IMR-90 (cell line): ENCODE measurements at regions not wholly inside any gene's neighbourhood (a gene's known extent, or its start where the extent isn't known, plus 50 kb on each side); places are given as distances from the start of the nearest gene placed in this dataset.

Source experiments
- ATAC-seq: fragments of 200-7000 bp; cut with Tn5 transposase; 2 replicates; pipeline ENCODE4 v1.9.1; 2020; ENCODE audit warnings: low read depth, mild to moderate bottlenecking, moderate library complexity
- BruUV-seq: library from RNA; stranded (reverse); fragments of 400-500 nt; replicated peaks from 2 replicates; lab custom pipeline; 2021; lab: Mats Ljungman, UMichigan
- CTCF ChIA-PET: fragments of 300-600 bp; formaldehyde crosslinking; extraction: SDS; loops from one replicate; lab custom pipeline; 2021; ENCODE audit warnings: antibody characterized with exemption; lab: Yijun Ruan, JAX
- POLR2A ChIA-PET: fragments of 300-600 bp; sonication (Branson Sonifier 250); formaldehyde crosslinking; loops from one replicate; lab custom pipeline; 2022; ENCODE audit warnings: antibody characterized with exemption; ENCODE audit not compliant: unreplicated experiment; lab: Charles Lee
- DNase-seq: peaks from one replicate; pipeline ENCODE4 v3.0.0; 2013
- H2AFZ ChIP-seq: replicated peaks from 2 replicates; pipeline ENCODE3; 2013; ENCODE audit warnings: low read length, mild to moderate bottlenecking; ENCODE audit not compliant: poor library complexity
- H2AK5ac ChIP-seq: 2 replicates; pipeline ENCODE4 v1.6.1; 2013; ENCODE audit warnings: low read depth, low read length, inconsistent platforms
- H2AK9ac ChIP-seq: replicated peaks from 2 replicates; pipeline ENCODE3; 2013; ENCODE audit warnings: mild to moderate bottlenecking, low read depth, low read length, moderate library complexity; ENCODE audit not compliant: poor library complexity
- H2BK120ac ChIP-seq: 2 replicates; pipeline ENCODE4 v1.6.1; 2013; ENCODE audit warnings: low read depth, low read length, inconsistent platforms
- H2BK15ac ChIP-seq: 3 replicates; pipeline ENCODE4 v1.6.1; 2013; ENCODE audit warnings: low read depth, low read length, inconsistent platforms
- H2BK20ac ChIP-seq: 2 replicates; pipeline ENCODE4 v1.6.1; 2013; ENCODE audit warnings: low read depth, mild to moderate bottlenecking, inconsistent platforms, low read length, moderate library complexity
- H2BK5ac ChIP-seq: 2 replicates; pipeline ENCODE4 v1.6.1; 2013; ENCODE audit warnings: mild to moderate bottlenecking, low read depth, low read length, inconsistent platforms; ENCODE audit not compliant: poor library complexity, severe bottlenecking
- H3K14ac ChIP-seq: replicated peaks from 2 replicates; pipeline ENCODE4 v1.6.1; 2013; ENCODE audit warnings: low read depth, low read length, inconsistent platforms
- H3K18ac ChIP-seq: 2 replicates; pipeline ENCODE4 v1.6.1; 2013; ENCODE audit warnings: low read depth, low read length, control low read depth
- H3K23ac ChIP-seq: 2 replicates; pipeline ENCODE4 v1.6.1; 2013; ENCODE audit warnings: low read depth, low read length, inconsistent platforms
- H3K27ac ChIP-seq: 2 replicates; pipeline ENCODE4 v1.5.1; 2013; ENCODE audit warnings: mild to moderate bottlenecking, control low read depth, low read length; ENCODE audit not compliant: insufficient read depth
- H3K27me3 ChIP-seq: 2 replicates; pipeline ENCODE4 v1.6.1; 2013; ENCODE audit warnings: low read length; ENCODE audit not compliant: control insufficient read depth, insufficient read depth
- H3K36me3 ChIP-seq: 2 replicates; pipeline ENCODE4 v1.6.1; 2013; ENCODE audit warnings: low read length, mixed read lengths; ENCODE audit not compliant: control insufficient read depth, insufficient read depth
- H3K4ac ChIP-seq: 2 replicates; pipeline ENCODE4 v1.6.1; 2013; ENCODE audit warnings: low read depth, low read length, inconsistent platforms
- H3K4me1 ChIP-seq: 2 replicates; pipeline ENCODE4 v1.6.1; 2013; ENCODE audit warnings: low read length, mixed read lengths; ENCODE audit not compliant: control insufficient read depth, insufficient read depth
- H3K4me2 ChIP-seq: 2 replicates; pipeline ENCODE4 v1.6.1; 2013; ENCODE audit warnings: low read depth, mild to moderate bottlenecking, control low read depth, low read length, moderate library complexity
- H3K4me3 ChIP-seq: 2 replicates; pipeline ENCODE4 v1.5.1; 2013; ENCODE audit warnings: low read depth, mild to moderate bottlenecking, control low read depth, low read length, moderate library complexity; ENCODE audit not compliant: insufficient read depth
- H3K56ac ChIP-seq: 2 replicates; pipeline ENCODE4 v1.6.1; 2013; ENCODE audit warnings: low read length, inconsistent platforms; ENCODE audit not compliant: insufficient read depth; ENCODE audit errors: extremely low read depth
- H3K79me1 ChIP-seq, 2 experiments: 2 replicates each; pipeline ENCODE4 v1.6.1; 2013; ENCODE audit warnings: low read length in 2 of 2, inconsistent platforms in 1 of 2, low read depth in 1 of 2
- H3K9ac ChIP-seq: 2 replicates; pipeline ENCODE4 v1.6.1; 2013; ENCODE audit warnings: low read depth, low read length, control low read depth
- H3K9me1 ChIP-seq: 2 replicates; pipeline ENCODE4 v1.6.1; 2013; ENCODE audit warnings: low read length, inconsistent platforms; ENCODE audit not compliant: insufficient read depth
- H3K9me3 ChIP-seq: 2 replicates; pipeline ENCODE4 v1.6.1; 2013; ENCODE audit warnings: low read length; ENCODE audit not compliant: control insufficient read depth, insufficient read depth
- H4K20me1 ChIP-seq: 2 replicates; pipeline ENCODE4 v1.6.1; 2013; ENCODE audit warnings: low read length, inconsistent platforms; ENCODE audit not compliant: insufficient read depth
- H4K5ac ChIP-seq: 2 replicates; pipeline ENCODE4 v1.6.1; 2013; ENCODE audit warnings: mild to moderate bottlenecking, low read depth, low read length, control low read depth
- H4K8ac ChIP-seq, 2 experiments: 2 replicates each; pipeline ENCODE4 v1.6.1; 2013; ENCODE audit warnings: low read depth in 2 of 2, low read length in 2 of 2, control low read depth in 1 of 2, inconsistent platforms in 1 of 2
- H4K91ac ChIP-seq: 2 replicates; pipeline ENCODE4 v1.6.1; 2013; ENCODE audit warnings: low read depth, low read length, inconsistent platforms; ENCODE audit not compliant: insufficient read depth
- MAZ ChIP-seq: IDR thresholded peaks from 2 replicates; pipeline ENCODE4 v1.6.1; 2012; ENCODE audit warnings: low read depth, mild to moderate bottlenecking, low read length, improper control_type of control experiment, moderate library complexity, borderline replicate concordance
- NFE2L2 ChIP-seq: fragments of 150-350 bp; IDR thresholded peaks from 2 replicates; pipeline ENCODE4 v1.6.1; 2016; ENCODE audit warnings: low read depth, mild to moderate bottlenecking, low read length
- RFX5 ChIP-seq: IDR thresholded peaks from 2 replicates; pipeline ENCODE4 v1.8.0; 2012; ENCODE audit warnings: low read depth, mild to moderate bottlenecking, low read length, moderate library complexity
- SMC3 ChIP-seq: fragments of 150-350 bp; IDR thresholded peaks from 2 replicates; pipeline ENCODE4 v1.6.1; 2016; ENCODE audit warnings: low read depth, mild to moderate bottlenecking, antibody characterized with exemption, low read length, moderate library complexity
- USF2 ChIP-seq: fragments of 150-350 bp; IDR thresholded peaks from 2 replicates; pipeline ENCODE4 v1.6.1; 2017; ENCODE audit warnings: mild to moderate bottlenecking, antibody characterized with exemption, low read length, low read depth
- WGBS, 2 experiments: methylation state at CpG; one replicate each; pipeline versions ENCODE4 v1.1.5 to v1.1.7; 2013; ENCODE audit warnings: missing lambda C conversion rate in 2 of 2; ENCODE audit not compliant: insufficient read length in 1 of 2; ENCODE audit errors: extremely low coverage in 2 of 2; 5-methylcytosine and 5-hydroxymethylcytosine counted together
- dilution Hi-C: fragments of 300-500 bp; cut with HindIII; formaldehyde crosslinking; loops from one replicate; pipeline ENCODE4 v1.14.3; 2018; ENCODE audit warnings: low sequenced_read_pairs; ENCODE audit not compliant: unreplicated experiment
- in situ Hi-C: fragments of 300-500 bp; cut with MboI; formaldehyde crosslinking; loops from 3 replicates; pipeline ENCODE4 v1.14.3; 2019; ENCODE audit warnings: low sequenced_read_pairs, inconsistent platforms, mixed read lengths
- intact Hi-C: fragments of 100-400 bp; cut with micrococcal nuclease; formaldehyde crosslinking; loops from 2 replicates; pipeline ENCODE4 v1.10.0; 2022
- TF ChIP-seq, protein P1 (sequence below): conservative IDR thresholded peaks from 2 replicates; pipeline ENCODE4 v1.5.1; 2012; ENCODE audit warnings: mild to moderate bottlenecking, low read depth, low read length, improper control_type of control experiment

DNA sequence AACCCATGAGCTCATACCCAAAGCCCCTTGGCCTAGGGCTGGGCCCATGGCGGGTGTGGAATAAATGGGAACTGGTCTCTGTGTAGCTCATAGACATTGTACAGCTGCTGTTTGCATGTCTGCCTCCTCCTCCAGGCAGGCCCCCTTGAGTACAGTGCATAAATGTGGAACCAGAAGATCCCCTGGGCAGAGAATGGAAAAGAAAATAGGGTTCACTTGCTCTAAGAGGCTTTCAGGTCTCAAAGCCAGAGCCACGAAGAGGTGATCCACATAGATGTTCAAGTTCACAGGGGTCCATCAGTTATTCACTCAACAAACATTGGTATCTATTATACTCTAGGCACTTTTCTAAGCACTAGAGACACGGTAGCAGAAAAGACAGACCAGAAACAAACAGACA lies 79.2 kb upstream of the CACNA1A start (continued):
- TF ChIP-seq, protein P1, sequence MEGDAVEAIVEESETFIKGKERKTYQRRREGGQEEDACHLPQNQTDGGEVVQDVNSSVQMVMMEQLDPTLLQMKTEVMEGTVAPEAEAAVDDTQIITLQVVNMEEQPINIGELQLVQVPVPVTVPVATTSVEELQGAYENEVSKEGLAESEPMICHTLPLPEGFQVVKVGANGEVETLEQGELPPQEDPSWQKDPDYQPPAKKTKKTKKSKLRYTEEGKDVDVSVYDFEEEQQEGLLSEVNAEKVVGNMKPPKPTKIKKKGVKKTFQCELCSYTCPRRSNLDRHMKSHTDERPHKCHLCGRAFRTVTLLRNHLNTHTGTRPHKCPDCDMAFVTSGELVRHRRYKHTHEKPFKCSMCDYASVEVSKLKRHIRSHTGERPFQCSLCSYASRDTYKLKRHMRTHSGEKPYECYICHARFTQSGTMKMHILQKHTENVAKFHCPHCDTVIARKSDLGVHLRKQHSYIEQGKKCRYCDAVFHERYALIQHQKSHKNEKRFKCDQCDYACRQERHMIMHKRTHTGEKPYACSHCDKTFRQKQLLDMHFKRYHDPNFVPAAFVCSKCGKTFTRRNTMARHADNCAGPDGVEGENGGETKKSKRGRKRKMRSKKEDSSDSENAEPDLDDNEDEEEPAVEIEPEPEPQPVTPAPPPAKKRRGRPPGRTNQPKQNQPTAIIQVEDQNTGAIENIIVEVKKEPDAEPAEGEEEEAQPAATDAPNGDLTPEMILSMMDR = no peak
- TF ChIP-seq MAZ (no peak), NFE2L2 (no peak)

GRCh38 chr19:13583753-13584152 lies 77.5 kb upstream of the CACNA1A start:
- Histone ChIP-seq H3K14ac (no peak overlapping the region), H3K9me1 (no peaks in the 10 kb centered on the region), H2AK9ac (no peak overlapping the region), H2AK5ac (no peak overlapping the region), H3K4me2 (no peak overlapping the region), H2BK5ac (no peak overlapping the region), H4K5ac (no peak overlapping the region), H4K91ac (no peak overlapping the region), H4K8ac (no peak overlapping the region), H3K23ac (no peak overlapping the region), H2BK15ac (no peak overlapping the region), H2BK120ac (no peak overlapping the region), H4K20me1 (no peaks in the 10 kb centered on the region), H3K18ac (no peak overlapping the region), H3K9me3 (no peaks in the 10 kb centered on the region), H3K4ac (no peak overlapping the region), H2BK20ac (no peak overlapping the region), H3K9ac (no peak overlapping the region), H3K27me3 (peaks cover 7% of the 10 kb centered on the region), H3K4me1 (no peaks in the 10 kb centered on the region), H2AFZ (no peak overlapping the region), H3K56ac (no peak overlapping the region), H3K79me1 (no peaks in the 10 kb centered on the region), H3K36me3 (no peaks in the 10 kb centered on the region), H3K4me3 (no peak overlapping the region), H3K27ac (no peak overlapping the region)
- CTCF ChIA-PET = interaction anchor here (0.6 kb wide), 1 partner anchor 249 kb away, joined by 3 read pairs; no protein-coding TSS in a partner anchor
- no CpG with 5 or more reads among the region's 1 CpG for WGBS, 2 experiments
- in situ Hi-C loops = no loop called here
- DNase-seq (no peak), ATAC-seq (no peak)
- TF ChIP-seq SMC3 (no peak), RFX5 (no peak), NFE2L2 (no peak), USF2 (no peak)
- TF ChIP-seq, protein P1 = no peak
- POLR2A ChIA-PET = no interaction called here
- dilution Hi-C loops = no loop called here
- BruUV-seq = no TSS peak
- intact Hi-C loops = no loop called here
